HG02885 (cell line): ENCODE measurements at regions not wholly inside any gene's neighbourhood (a gene's known extent, or its start where the extent isn't known, plus 50 kb on each side); places are given as distances from the start of the nearest gene placed in this dataset.

Source experiments
- ATAC-seq: cut with Tn5 transposase; IDR thresholded peaks from one replicate; pipeline ENCODE4 v1.9.1; 2021; ENCODE audit warnings: mild to moderate bottlenecking; ENCODE audit not compliant: unreplicated experiment, poor library complexity

- ATAC-seq: no peak
Measured at GRCh38 chr2:150643114-150643725, 155.8 kb upstream of the RND3 start.

DNA sequence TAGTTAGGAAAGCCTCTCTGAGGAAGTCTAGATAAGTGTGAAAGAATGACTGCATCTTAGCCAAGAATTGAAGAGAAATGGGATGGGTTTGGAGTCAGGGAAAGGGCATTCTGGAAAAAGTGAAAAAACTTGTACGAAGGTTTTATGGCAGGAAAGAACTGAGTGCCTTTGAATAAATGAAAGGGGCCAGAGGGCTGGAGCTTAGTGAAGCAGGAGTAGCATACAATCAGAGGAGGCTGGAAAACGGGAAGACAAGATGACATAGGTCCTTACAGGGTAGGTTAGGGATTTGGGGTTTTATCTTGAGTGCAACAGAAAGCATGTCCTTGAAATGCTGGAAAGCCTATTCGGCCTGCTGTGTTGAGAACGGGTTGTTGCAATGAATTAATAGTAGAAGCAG lies 152.6 kb upstream of the RND3 start:
- ATAC-seq: no peak

DNA sequence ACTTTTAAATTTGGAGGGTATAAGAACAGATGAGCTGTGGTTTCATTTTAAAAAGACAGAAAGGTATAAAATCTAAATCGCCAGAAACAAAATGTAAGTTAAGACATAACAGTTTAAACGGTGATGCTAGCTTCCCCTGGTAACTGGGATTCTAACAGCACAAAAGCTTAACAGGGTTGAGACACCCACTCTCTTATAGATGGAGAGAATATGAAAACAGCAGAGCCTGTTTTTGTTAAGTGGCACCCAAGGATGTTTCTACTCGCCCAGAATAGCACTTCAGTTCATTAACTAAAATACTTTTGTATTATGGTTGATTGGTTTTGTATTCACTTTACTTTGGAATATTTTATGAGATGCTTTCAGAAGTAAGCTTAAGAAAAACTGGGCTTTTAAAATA lies 151.9 kb upstream of the RND3 start:
- ATAC-seq: no peak

DNA sequence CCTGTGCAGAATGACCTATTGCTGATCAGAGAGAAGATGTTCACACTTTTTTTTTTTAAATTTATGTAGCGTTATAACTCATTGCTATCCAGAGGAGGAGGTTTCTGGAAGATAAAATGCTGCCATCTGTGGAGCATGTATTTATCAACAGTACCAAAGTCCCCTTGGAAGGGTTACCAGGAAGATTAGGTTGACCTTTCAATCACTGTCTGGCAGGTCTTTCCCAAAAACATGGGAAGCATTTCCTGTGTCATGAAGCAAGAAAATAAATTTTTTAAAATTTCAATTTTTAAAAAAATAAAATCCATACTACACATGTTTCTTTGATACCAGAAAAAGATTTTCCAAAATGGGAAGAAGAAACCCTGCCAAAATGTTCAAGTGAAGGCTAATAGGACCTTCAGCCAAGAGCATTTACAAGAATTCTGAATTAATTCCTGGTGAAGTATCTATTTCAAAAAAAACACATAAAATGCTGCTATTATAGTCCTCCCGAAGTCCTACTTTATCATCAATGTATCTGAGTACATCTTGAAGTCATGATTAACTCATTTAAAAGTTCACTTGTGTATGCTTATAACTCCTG lies 143.9 kb upstream of the RND3 start:
- no peak for ATAC-seq

DNA sequence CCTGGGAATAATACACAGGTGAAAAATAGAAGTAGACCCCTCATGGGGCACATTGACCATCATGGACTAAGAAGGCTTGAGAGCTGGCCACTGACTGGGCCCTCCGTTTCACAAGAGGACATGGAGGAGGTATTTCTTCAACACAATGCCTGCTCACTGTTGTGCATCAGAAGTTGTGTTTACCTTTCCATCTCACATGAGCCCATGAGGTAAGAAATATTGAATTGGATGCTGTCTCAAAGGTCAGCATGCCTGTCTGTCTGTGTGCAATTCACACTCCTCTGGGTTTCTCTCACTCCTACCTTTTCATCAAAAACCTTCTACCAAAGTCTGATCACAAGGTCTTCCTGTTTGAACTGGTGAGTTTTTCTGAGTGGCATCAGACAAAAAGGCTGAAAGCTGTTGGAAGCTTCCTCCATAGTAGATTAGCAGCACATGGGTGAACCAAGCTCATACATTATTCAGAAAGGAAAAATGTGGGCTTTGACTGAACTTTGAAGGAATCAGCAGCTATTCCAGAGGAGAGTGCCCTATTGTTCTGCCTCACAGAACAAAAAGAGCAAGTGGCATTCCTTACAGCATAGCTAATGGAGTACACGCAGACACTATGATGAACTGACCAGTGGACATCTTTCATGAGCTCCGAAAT lies 143.2 kb upstream of the RND3 start:
- no peak for ATAC-seq

DNA sequence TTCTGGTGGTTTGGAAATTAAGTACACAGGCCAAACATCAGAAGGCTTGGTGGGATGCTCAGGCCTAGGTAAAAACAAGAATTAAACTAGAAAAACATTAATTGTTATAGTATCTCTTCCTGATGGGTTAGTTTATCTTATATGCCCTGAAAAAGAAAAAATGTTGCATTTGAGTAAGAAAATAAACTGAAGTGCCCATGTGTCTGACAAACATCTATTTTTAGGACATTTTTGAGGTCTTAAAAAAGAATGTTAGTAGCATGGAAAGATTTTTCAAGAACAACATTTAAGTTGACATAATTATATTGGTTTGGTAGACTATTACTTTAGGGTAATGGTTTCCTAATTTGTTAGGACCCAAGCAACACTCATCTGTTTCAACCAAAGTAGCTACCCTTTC lies 140.1 kb upstream of the RND3 start:
- no peak for ATAC-seq

DNA sequence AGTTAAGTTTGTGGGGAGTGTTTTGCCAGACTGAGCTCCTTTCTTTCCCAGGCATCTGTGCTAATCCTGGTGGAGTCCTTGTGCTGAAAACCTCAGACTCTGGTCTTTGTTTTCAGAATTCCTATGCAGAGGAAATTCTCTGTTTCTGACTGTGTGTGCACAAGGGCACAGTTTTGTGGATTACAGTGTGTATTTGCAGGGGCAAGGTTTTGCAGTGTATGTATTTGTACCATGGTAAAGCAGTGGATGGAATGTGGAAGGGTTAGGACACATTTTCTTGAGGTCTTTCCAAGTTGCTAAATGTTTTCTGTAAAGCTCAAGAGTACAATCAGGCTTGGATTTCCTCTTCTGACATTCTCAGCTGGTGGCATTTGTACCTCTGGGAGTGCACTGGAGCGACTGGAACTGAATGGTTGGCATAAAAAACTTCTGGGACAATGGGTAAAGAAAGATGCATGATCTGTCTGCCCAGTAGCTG lies 139.5 kb upstream of the RND3 start:
- no peak for ATAC-seq

GRCh38 chr2:150625741-150626140 lies 138.3 kb upstream of the RND3 start:
- ATAC-seq: no peak

DNA sequence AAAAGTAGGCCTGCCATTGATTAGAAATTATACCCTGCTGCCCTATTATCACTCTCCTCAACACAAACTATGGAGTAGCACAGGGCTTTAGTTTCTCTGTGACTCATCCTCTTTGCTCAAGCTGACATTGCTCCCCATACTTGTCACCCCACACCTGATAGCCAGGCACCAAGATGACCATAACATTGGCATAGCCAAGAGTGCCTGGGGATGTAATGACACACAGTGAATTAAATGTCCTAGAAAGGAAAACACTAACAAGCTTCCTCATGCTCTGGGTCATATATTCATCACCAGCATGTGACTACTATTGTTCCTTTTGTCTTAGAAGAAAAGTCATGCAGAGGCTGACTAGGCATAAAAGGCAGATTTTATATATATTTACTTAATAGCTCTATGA lies 137.8 kb upstream of the RND3 start:
- ATAC-seq: no peak

GRCh38 chr2:150624001-150624401 lies 136.5 kb upstream of the RND3 start:
- no peak for ATAC-seq

GRCh38 chr2:150621526-150622213 lies 134.2 kb upstream of the RND3 start:
- ATAC-seq: no peak

DNA sequence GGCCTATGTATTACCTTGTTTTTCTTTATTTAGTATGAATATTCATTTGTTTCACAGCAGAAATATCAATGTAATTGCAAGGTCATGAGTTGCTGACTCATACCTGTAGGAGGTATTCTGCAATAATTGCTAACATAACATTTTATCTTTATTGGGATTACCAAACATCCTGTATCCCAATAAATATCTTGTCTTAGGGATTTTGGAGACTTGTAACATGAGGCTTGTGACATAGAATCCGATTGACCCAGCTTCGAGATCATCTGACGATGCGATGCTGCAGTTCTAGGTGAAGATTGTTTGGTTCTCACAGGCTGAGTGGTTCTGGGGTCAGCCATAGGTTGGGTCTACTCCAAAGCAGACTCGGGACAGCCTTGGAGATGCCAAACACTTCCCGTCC lies 133.4 kb upstream of the RND3 start:
- ATAC-seq: no peak

DNA sequence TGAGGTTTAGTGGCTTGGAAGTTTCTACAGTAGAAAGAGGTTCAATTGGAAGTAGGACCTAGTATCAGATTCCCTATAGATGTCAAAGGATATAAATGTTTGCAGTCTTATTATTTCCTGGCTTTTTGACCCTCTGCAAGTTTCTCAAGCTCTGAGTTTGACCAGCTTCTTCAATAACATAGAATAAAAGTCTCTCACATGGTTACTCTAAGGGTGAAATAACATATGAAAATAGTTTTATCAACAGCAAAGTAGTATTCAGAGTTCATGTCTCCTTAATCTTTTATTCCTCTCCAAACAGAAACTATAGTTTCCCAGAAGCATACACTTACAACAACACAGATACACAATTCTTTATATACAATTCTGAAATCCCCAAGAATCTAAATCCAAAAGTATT lies 132.9 kb upstream of the RND3 start:
- ATAC-seq: no peak

GRCh38 chr2:150619607-150620330 lies 132.3 kb upstream of the RND3 start:
- ATAC-seq: no peak

GRCh38 chr2:150618245-150618895 lies 130.9 kb upstream of the RND3 start:
- ATAC-seq: no peak

DNA sequence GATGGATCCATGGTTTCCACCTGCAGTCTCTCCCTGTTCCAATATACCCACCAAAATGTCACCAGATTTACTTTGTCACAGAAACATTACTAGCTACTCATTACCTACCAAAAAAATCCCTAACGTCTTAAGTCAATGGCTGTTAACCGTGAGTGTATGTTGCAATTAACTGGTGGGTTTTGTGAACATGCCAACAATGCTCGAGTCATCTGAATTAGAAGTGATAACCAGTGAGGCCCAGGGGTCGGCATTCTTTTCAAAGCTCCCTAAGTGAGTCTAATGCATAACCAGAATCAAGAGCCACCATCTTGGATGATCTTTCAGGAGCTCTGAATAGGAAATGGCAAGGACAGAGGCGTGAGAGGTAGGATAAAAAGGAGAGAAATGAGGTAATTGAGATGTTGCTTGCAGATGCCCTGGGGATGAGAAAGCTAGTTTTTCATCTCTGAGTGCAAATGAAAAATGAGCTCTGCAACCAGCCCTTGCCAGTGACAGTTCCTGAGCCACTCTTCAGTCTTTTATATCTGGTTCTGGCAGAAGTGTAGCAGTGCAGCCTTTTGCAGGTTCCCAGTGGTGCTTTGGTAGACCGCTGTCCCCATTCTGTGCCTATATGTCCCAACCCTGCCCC lies 130.0 kb upstream of the RND3 start:
- no peak for ATAC-seq

DNA sequence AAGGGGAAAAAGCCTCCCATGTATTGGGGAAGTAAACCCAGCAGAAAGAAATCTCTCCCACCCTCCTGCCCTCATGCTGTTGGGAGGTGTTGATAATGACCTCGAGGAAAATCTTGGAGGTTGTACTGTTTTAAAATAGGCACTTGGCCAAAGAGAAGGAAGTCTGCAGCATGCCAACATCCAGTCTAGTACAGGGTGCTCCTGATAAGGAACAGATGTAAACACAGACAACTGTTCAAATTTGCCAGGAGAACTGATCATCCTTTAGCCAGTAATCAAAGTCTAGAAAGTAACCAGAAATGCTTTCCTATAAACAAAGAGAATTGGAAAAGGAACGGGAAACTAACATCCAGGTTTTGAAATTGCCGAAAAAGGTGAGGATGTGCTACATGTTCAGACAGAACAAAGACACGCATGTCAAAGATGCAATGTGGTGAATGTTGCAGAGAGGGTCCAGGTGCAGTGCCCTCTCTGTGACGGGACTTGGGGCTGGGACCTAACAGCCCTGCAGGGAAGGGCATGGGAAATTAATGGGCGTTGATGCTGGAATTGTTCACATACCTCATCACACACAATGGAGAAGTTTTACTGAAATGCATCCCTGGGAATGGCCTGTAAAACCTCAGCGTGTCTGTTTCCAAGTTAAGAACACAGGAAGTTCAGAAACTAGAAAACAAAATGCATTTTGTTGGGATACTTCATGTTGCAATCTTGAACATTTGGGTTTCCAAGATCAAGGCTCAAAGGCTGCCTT lies 125.7 kb upstream of the RND3 start:
- ATAC-seq: no peak

GRCh38 chr2:150610670-150611279 lies 123.3 kb upstream of the RND3 start:
- peak; percentile 82 for ATAC-seq
